Stomach (tissue), 4 donors: ENCODE measurements at regions not wholly inside any gene's neighbourhood (a gene's known extent, or its start where the extent isn't known, plus 50 kb on each side); places are given as distances from the start of the nearest gene placed in this dataset.

Experiments used
- POLR2A ChIP-seq, 4 donors: fragments of 450-650 bp; IDR thresholded peaks; one replicate each; pipeline ENCODE4 v1.6.1; 2016; ENCODE audit warnings: antibody characterized with exemption in 4 of 4, control low read depth in 2 of 4, mild to moderate bottlenecking in 1 of 4, moderate library complexity in 1 of 4
- TF ChIP-seq, protein P1 (sequence below), 7 experiments: fragments of 450-650 bp in 4 of 7; fragments of 200-600 bp in 3 of 7; sonication (generic) in 3 of 7; IDR thresholded peaks; one replicate each; pipeline ENCODE4 v1.5.1; 2016 to 2019; ENCODE audit warnings: antibody characterized with exemption in 7 of 7, control low read depth in 2 of 7, mild to moderate bottlenecking in 1 of 7

DNA sequence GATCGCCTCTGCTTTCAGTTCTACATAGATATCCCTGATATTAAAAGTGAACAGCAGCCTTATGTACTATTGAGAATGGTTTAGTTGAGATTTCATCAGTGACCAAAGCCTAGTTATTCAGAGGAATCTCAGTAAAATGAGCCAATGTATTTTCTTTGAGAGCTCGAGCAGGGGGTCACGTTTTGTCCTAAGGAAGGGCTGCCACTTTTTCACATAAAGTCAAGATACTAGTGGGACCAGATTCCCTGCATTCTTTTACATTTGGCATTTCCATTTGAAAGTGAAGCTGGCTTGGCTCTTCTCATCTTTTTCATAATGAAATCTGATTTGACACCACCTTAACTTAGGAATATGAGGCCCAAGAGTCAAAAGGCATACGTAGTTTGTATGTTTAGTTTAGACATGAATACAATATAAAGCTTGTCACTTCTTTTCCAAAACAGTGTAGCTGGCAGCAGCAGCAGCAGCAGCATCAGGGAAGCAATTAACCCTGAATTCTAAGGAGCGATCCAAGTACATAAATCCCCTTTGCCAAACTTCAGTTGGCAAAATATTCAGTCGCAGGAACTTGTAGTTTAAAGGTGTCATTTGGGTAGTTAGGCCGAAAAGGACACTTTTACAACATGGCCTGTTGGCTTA is 1752.2 kb upstream of the PCDH20 start:
- TF ChIP-seq, protein P1, sequence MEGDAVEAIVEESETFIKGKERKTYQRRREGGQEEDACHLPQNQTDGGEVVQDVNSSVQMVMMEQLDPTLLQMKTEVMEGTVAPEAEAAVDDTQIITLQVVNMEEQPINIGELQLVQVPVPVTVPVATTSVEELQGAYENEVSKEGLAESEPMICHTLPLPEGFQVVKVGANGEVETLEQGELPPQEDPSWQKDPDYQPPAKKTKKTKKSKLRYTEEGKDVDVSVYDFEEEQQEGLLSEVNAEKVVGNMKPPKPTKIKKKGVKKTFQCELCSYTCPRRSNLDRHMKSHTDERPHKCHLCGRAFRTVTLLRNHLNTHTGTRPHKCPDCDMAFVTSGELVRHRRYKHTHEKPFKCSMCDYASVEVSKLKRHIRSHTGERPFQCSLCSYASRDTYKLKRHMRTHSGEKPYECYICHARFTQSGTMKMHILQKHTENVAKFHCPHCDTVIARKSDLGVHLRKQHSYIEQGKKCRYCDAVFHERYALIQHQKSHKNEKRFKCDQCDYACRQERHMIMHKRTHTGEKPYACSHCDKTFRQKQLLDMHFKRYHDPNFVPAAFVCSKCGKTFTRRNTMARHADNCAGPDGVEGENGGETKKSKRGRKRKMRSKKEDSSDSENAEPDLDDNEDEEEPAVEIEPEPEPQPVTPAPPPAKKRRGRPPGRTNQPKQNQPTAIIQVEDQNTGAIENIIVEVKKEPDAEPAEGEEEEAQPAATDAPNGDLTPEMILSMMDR (IDR thresholded peaks at IDR 0.05) = no peak
- no peak for TF ChIP-seq POLR2A (IDR thresholded peaks at IDR 0.05)
